HCT116 (cell line): ENCODE measurements at regions not wholly inside any gene's neighbourhood (a gene's known extent, or its start where the extent isn't known, plus 50 kb on each side); places are given as distances from the start of the nearest gene placed in this dataset.
"Not testable (repeated sequence)": the region's sequence is repeated elsewhere in the genome, so short reads cannot be mapped to it uniquely, and the experiment has no call there.

ENCODE experiments used
- ATAC-seq: fragments of 200-7000 bp; cut with Tn5 transposase; 2 replicates; pipeline ENCODE4 v1.9.1; 2020; ENCODE audit warnings: mild to moderate bottlenecking, moderate library complexity
- BruUV-seq: library from RNA; stranded (reverse); fragments of 400-500 nt; replicated peaks from 2 replicates; lab custom pipeline; 2021; lab: Mats Ljungman, UMichigan
- CTCF ChIA-PET: fragments of 300-600 bp; sonication (Branson Sonifier 250); formaldehyde crosslinking; loops from one replicate; lab custom pipeline; 2021; ENCODE audit warnings: antibody characterized with exemption; lab: Charles Lee
- POLR2A ChIA-PET: fragments of 300-600, 350-600 bp; sonication (Branson Sonifier 250); formaldehyde crosslinking; loops from one replicate; lab custom pipeline; 2021; ENCODE audit warnings: antibody characterized with exemption; lab: Charles Lee
- RAD21 ChIA-PET, 2 experiments: fragments of 300-600 bp; sonication (Branson Sonifier 250); formaldehyde crosslinking; loops; one replicate each; lab custom pipeline; 2023; ENCODE audit warnings: low total read pairs in 2 of 2; ENCODE audit not compliant: uncharacterized antibody in 2 of 2, unreplicated experiment in 2 of 2, low non-redundant PET in 1 of 2; lab: Charles Lee
- DNase-seq: peaks from one replicate; pipeline ENCODE4 v3.0.0-alpha.2; 2010; ENCODE audit warnings: low read depth, low spot score
- H2AFZ ChIP-seq: fragments of 200-600 bp; shearing (Covaris generic), sonication (generic); 2 replicates; pipeline ENCODE4 v1.6.1; 2017; ENCODE audit warnings: low read depth, mixed run types, mixed read lengths, antibody characterized with exemption, low read length; ENCODE audit not compliant: poor library complexity, severe bottlenecking
- H3K27ac ChIP-seq: 2 replicates; pipeline ENCODE4 v1.5.1; 2012; ENCODE audit warnings: low read depth, low read length
- H3K27me3 ChIP-seq: fragments of 200-600 bp; sonication (generic); 2 replicates; pipeline ENCODE4 v1.6.1; 2016; ENCODE audit warnings: mixed run types, low read length, mixed read lengths; ENCODE audit not compliant: insufficient read depth
- H3K36me3 ChIP-seq, 2 experiments: fragments of 200-500 bp in 1 of 2; fragments of 200-600 bp in 1 of 2; sonication (Bioruptor generic) in 1 of 2; sonication (generic) in 1 of 2; 2 replicates each; pipeline versions ENCODE4 v1.5.1 to v1.6.1; 2014 to 2016; ENCODE audit warnings: low read length in 2 of 2, inconsistent platforms in 1 of 2, mixed read lengths in 1 of 2, mixed run types in 1 of 2; ENCODE audit not compliant: insufficient read depth in 2 of 2, control insufficient read depth in 1 of 2
- H3K4me1 ChIP-seq, 2 experiments: fragments of 200-600 bp in 1 of 2; sonication (generic) in 1 of 2; 2 replicates each; pipeline versions ENCODE4 v1.5.1 to v1.6.1; 2012 to 2017; ENCODE audit warnings: low read length in 2 of 2, inconsistent platforms in 1 of 2, mild to moderate bottlenecking in 1 of 2, mixed read lengths in 1 of 2, mixed run types in 1 of 2, moderate library complexity in 1 of 2; ENCODE audit not compliant: insufficient read depth in 2 of 2, control insufficient read depth in 1 of 2
- H3K4me2 ChIP-seq: fragments of 200-600 bp; sonication (generic); 2 replicates; pipeline ENCODE4 v1.6.1; 2017; ENCODE audit warnings: mixed run types, low read length, mixed read lengths
- H3K4me3 ChIP-seq, 2 experiments: fragments of 200-600 bp in 1 of 2; sonication (generic) in 1 of 2; replicated peaks in 1 of 2; 2 replicates each; pipeline ENCODE4 v1.5.1; 2011 to 2016; ENCODE audit warnings: low read length in 2 of 2, control low read depth in 1 of 2, low read depth in 1 of 2, mild to moderate bottlenecking in 1 of 2, mixed read lengths in 1 of 2, mixed run types in 1 of 2
- H3K79me2 ChIP-seq: fragments of 200-600 bp; sonication (generic); 2 replicates; pipeline ENCODE4 v1.6.1; 2017; ENCODE audit warnings: mild to moderate bottlenecking, mixed run types, low read length, moderate library complexity, mixed read lengths; ENCODE audit not compliant: insufficient read depth
- H3K9ac ChIP-seq: fragments of 200-600 bp; sonication (generic); 2 replicates; pipeline ENCODE4 v1.6.1; 2016; ENCODE audit warnings: low read length, mixed read lengths
- H3K9me2 ChIP-seq: fragments of 200-600 bp; sonication (generic), shearing (Covaris generic); 2 replicates; pipeline ENCODE4 v1.6.1; 2017; ENCODE audit warnings: mixed run types, mild to moderate bottlenecking, moderate library complexity; ENCODE audit not compliant: insufficient read depth
- H3K9me3 ChIP-seq, 2 experiments: fragments of 200-500 bp in 1 of 2; fragments of 200-600 bp in 1 of 2; sonication (Bioruptor generic) in 1 of 2; sonication (generic) in 1 of 2; 2 replicates each; pipeline ENCODE4 v1.6.1; 2014 to 2017; ENCODE audit warnings: low read length in 2 of 2, mixed read lengths in 2 of 2, inconsistent platforms in 1 of 2, low read depth in 1 of 2, mild to moderate bottlenecking in 1 of 2, mixed run types in 1 of 2, moderate library complexity in 1 of 2; ENCODE audit not compliant: control insufficient read depth in 1 of 2, insufficient read depth in 1 of 2
- H4K20me1 ChIP-seq: fragments of 200-600 bp; sonication (generic), shearing (Covaris generic); 2 replicates; pipeline ENCODE4 v1.6.1; 2017; ENCODE audit warnings: mixed run types, mild to moderate bottlenecking, moderate library complexity; ENCODE audit not compliant: insufficient read depth
- CTCF ChIP-seq, 3 experiments: fragments of 200-600 bp in 1 of 3; sonication (generic) in 1 of 3; IDR thresholded peaks in 2 of 3; conservative IDR thresholded peaks in 1 of 3; 2 replicates each; pipeline ENCODE4 v1.5.1; 2012 to 2017; ENCODE audit warnings: low read depth in 2 of 3, low read length in 2 of 3, antibody characterized with exemption in 1 of 3, borderline replicate concordance in 1 of 3, control low read depth in 1 of 3, mild to moderate bottlenecking in 1 of 3, mixed read lengths in 1 of 3, mixed run types in 1 of 3, moderate library complexity in 1 of 3; ENCODE audit not compliant: insufficient read depth in 1 of 3
- ELF1 ChIP-seq: IDR thresholded peaks from 2 replicates; pipeline ENCODE4 v1.6.1; 2012; ENCODE audit warnings: low read depth, borderline replicate concordance
- intact Hi-C: fragments of 100-400 bp; cut with micrococcal nuclease; formaldehyde crosslinking; loops from 2 replicates; pipeline ENCODE4 v1.10.0; 2022

GRCh38 chr14:106694638-106695393 lies 1168.4 kb downstream of the TMEM121 start:
- intact Hi-C loops: no loop called here

GRCh38 chr14:106698620-106699267 lies 1172.4 kb downstream of the TMEM121 start:
- RAD21 ChIA-PET, H3K36me3 ChIP-seq, DNase-seq, BruUV-seq, H4K20me1 ChIP-seq, H3K79me2 ChIP-seq, ATAC-seq, H3K9ac ChIP-seq, H2AFZ ChIP-seq, POLR2A ChIA-PET, H3K27ac ChIP-seq, intact Hi-C loops, H3K27me3 ChIP-seq, H3K4me3 ChIP-seq, H3K9me3 ChIP-seq, CTCF ChIA-PET, H3K4me2 ChIP-seq, H3K9me2 ChIP-seq, H3K4me1 ChIP-seq: not testable (repeated sequence)

More at GRCh38 chr14:106694638-106695393, 1168.4 kb downstream of the TMEM121 start:
- Histone ChIP-seq H3K4me3 (no peak overlapping the region), H3K79me2 (no peaks in the 10 kb centered on the region), H3K9me3 (peaks cover 0 to 10% of the 10 kb centered on the region in 2 experiments; a peak in 2 of 4 replicates), H3K9me2 (no peaks in the 10 kb centered on the region), H3K36me3 (no peaks in the 10 kb centered on the region), H3K27me3 (no peaks in the 10 kb centered on the region), H4K20me1 (no peaks in the 10 kb centered on the region), H3K9ac (no peak overlapping the region), H3K27ac (no peak overlapping the region), H2AFZ (no peak overlapping the region), H3K4me2 (no peak overlapping the region), H3K4me1 (no peaks in the 10 kb centered on the region)
- DNase-seq: no peak
- ChIA-PET RAD21 (no interaction called here), CTCF (no interaction called here), POLR2A (no interaction called here)
- ATAC-seq: no peak
- BruUV-seq: no TSS peak
- TF ChIP-seq ELF1: no peak
- peak in 1 of 3 experiments; percentile 15; a peak in 1 of 6 replicates for TF ChIP-seq CTCF (IDR thresholded peaks at IDR 0.05 in 2 of 3, conservative IDR thresholded peaks at IDR 0.05 in 1 of 3; ENCODE audit: borderline replicate concordance in 1 of 3, insufficient read depth in 1 of 3, low read depth in 2 of 3, low read length in 2 of 3)

- H3K36me3 ChIP-seq, H3K27me3 ChIP-seq, H2AFZ ChIP-seq, H3K4me2 ChIP-seq, H3K9me3 ChIP-seq, H3K4me3 ChIP-seq, BruUV-seq, H4K20me1 ChIP-seq, H3K27ac ChIP-seq, CTCF ChIA-PET, ATAC-seq, DNase-seq, H3K9me2 ChIP-seq, H3K4me1 ChIP-seq, RAD21 ChIA-PET, H3K9ac ChIP-seq, H3K79me2 ChIP-seq, intact Hi-C loops, POLR2A ChIA-PET: not testable (repeated sequence)
Measured at GRCh38 chr14:106703651-106704050, 1177.3 kb downstream of the TMEM121 start.
